Fibroblast of the aortic adventitia (primary cell): ENCODE measurements at regions not wholly inside any gene's neighbourhood (a gene's known extent, or its start where the extent isn't known, plus 50 kb on each side); places are given as distances from the start of the nearest gene placed in this dataset.
A peak's percentile ranks its signal among the peaks of the same experiment; 100 is the strongest.

Source experiments
- DNase-seq: peaks from one replicate; pipeline ENCODE4 v3.0.0-alpha.2; 2010; ENCODE audit warnings: low read depth
- H3K4me3 ChIP-seq: 2 replicates; pipeline ENCODE4 v1.5.1; 2011; ENCODE audit warnings: low read depth, mild to moderate bottlenecking, control low read depth, low read length, moderate library complexity
- CTCF ChIP-seq: IDR thresholded peaks from 2 replicates; pipeline ENCODE4 v1.5.1; 2011; ENCODE audit warnings: mild to moderate bottlenecking, low read length, control low read depth, inconsistent platforms; ENCODE audit not compliant: insufficient read depth

- no peak for TF ChIP-seq CTCF
- DNase-seq: peak; percentile 66
- H3K4me3 ChIP-seq: no peak overlapping the region
These were observed 142.2 kb upstream of the KLF4 start for GRCh38 chr9:107631788-107632187.

GRCh38 chr9:107630156-107630555 lies 140.6 kb upstream of the KLF4 start:
- no peak overlapping the region for H3K4me3 ChIP-seq
- DNase-seq: no peak
- no peak for TF ChIP-seq CTCF

- no peak overlapping the region for H3K4me3 ChIP-seq
- DNase-seq: no peak
- TF ChIP-seq CTCF: no peak
These were observed 138.9 kb upstream of the KLF4 start for GRCh38 chr9:107628444-107628843.

- no peak for DNase-seq
- no peak for TF ChIP-seq CTCF
- H3K4me3 ChIP-seq: no peak overlapping the region
These were observed 138.2 kb upstream of the KLF4 start for GRCh38 chr9:107627781-107628180.

- TF ChIP-seq CTCF: no peak
- H3K4me3 ChIP-seq: no peak overlapping the region
- no peak for DNase-seq
These were observed 136.5 kb upstream of the KLF4 start for GRCh38 chr9:107626118-107626517.

GRCh38 chr9:107625383-107625984 lies 135.9 kb upstream of the KLF4 start:
- DNase-seq: no peak
- no peak overlapping the region for H3K4me3 ChIP-seq
- TF ChIP-seq CTCF: no peak
